ENCODE measurements at regions not wholly inside any gene's neighbourhood (a gene's known extent, or its start where the extent isn't known, plus 50 kb on each side); places are given as distances from the start of the nearest gene placed in this dataset.

DNA sequence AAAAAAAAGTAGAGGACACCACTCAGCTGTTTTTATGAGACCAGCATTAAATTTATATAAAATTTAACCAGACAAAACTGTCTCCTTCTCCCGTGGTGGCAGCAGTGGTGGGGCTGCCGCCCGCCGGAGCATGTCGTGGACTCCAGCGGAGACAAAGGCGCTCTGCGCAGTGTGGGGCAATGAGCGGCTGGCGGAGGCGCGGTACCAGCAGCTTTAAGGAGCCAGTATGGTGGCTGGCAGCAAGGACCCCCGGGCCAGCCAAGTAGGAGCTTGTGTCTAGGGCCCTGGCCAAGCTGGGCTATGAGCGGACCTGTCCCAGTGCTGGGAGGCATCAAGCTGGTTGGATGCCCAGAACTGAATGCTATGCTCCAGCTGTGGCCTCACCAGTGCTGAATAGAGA is 2102.9 kb downstream of the NCAM2 start:
- CTCF ChIA-PET: no interaction called here
- WGBS (ENCODE audit: missing lambda C conversion rate): 51% methylated on average over 12 of the region's 14 CpGs

GRCh38 chr21:23108533-23108932 is 2110.3 kb downstream of the NCAM2 start:
- Histone ChIP-seq H3K4me2 (no peak overlapping the region), H3K9me3 (no peaks in the 10 kb centered on the region), H3K27ac (no peak overlapping the region), H3K4me1 (no peaks in the 10 kb centered on the region), H3K4me3 (no peak overlapping the region)
- POLR2A ChIA-PET: no interaction called here
- TF ChIP-seq, protein P1, sequence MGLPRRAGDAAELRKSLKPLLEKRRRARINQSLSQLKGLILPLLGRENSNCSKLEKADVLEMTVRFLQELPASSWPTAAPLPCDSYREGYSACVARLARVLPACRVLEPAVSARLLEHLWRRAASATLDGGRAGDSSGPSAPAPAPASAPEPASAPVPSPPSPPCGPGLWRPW (IDR thresholded peaks at IDR 0.05): no peak
- TF ChIP-seq CBX8 (IDR thresholded peaks at IDR 0.05) (no peak), JUNB (IDR thresholded peaks at IDR 0.05) (no peak), RFX5 (IDR thresholded peaks at IDR 0.05) (no peak), POLR2A (IDR thresholded peaks at IDR 0.05; ENCODE audit: low read length) (no peak), RARB (CRISPR knock-in tag; IDR thresholded peaks at IDR 0.05) (no peak), EP300 (IDR thresholded peaks at IDR 0.05) (no peak), ZC3H11A (IDR thresholded peaks at IDR 0.05) (no peak), FOXS1 (CRISPR knock-in tag; IDR thresholded peaks at IDR 0.05) (no peak), ELK1 (IDR thresholded peaks at IDR 0.05; ENCODE audit: low read depth, low read length) (no peak), BCL3 (IDR thresholded peaks at IDR 0.05) (no peak), HOXB13 (CRISPR knock-in tag; IDR thresholded peaks at IDR 0.05; ENCODE audit: low read depth) (no peak), HEYL (CRISPR knock-in tag; IDR thresholded peaks at IDR 0.05) (no peak), HOXA7 (CRISPR knock-in tag; IDR thresholded peaks at IDR 0.05) (no peak), GATA3 (IDR thresholded peaks at IDR 0.05; ENCODE audit: borderline replicate concordance) (no peak), KDM5A (IDR thresholded peaks at IDR 0.05) (no peak)
- ATAC-seq: no peak
- no peak for DNase-seq (ENCODE audit: low read depth in 1 of 2, low spot score in 1 of 2)
- no peak for FAIRE-seq
- CTCF ChIA-PET: no interaction called here

More for the DNA sequence above, 2102.9 kb downstream of the NCAM2 start:
- FAIRE-seq (no peak), ATAC-seq (no peak), DNase-seq (ENCODE audit: low read depth in 1 of 2, low spot score in 1 of 2) (no peak)
- POLR2A ChIA-PET: no interaction called here
- Histone ChIP-seq H3K4me3 (no peak overlapping the region), H3K4me1 (no peaks in the 10 kb centered on the region), H3K27ac (no peak overlapping the region), H3K9me3 (no peaks in the 10 kb centered on the region), H3K4me2 (no peak overlapping the region)
- TF ChIP-seq HMGXB4 (CRISPR knock-in tag; IDR thresholded peaks at IDR 0.05; ENCODE audit: borderline replicate concordance) (no peak), ELK1 (IDR thresholded peaks at IDR 0.05; ENCODE audit: low read depth, low read length) (no peak), JUN (IDR thresholded peaks at IDR 0.05) (no peak), NFE2L2 (conservative IDR thresholded peaks at IDR 0.05; ENCODE audit: low read length) (no peak), ZSCAN20 (CRISPR knock-in tag; IDR thresholded peaks at IDR 0.05) (no peak), POLR2AphosphoS2 (conservative IDR thresholded peaks at IDR 0.05; ENCODE audit: low read length) (no peak), POLR2A (IDR thresholded peaks at IDR 0.05; ENCODE audit: low read length) (no peak), RARB (CRISPR knock-in tag; IDR thresholded peaks at IDR 0.05) (no peak), ESRRA (IDR thresholded peaks at IDR 0.05; ENCODE audit: borderline replicate concordance, low read length) (no peak), PHF8 (IDR thresholded peaks at IDR 0.05; ENCODE audit: borderline replicate concordance, low read depth) (no peak), ZC3H11A (IDR thresholded peaks at IDR 0.05) (no peak), RAD21 (conservative IDR thresholded peaks at IDR 0.05 in 1 of 2, IDR thresholded peaks at IDR 0.05 in 1 of 2) (no peak), KDM1A (IDR thresholded peaks at IDR 0.05; ENCODE audit: low read depth) (no peak), CBX8 (IDR thresholded peaks at IDR 0.05) (no peak), HOXA7 (CRISPR knock-in tag; IDR thresholded peaks at IDR 0.05) (no peak)
- TF ChIP-seq, protein P2, sequence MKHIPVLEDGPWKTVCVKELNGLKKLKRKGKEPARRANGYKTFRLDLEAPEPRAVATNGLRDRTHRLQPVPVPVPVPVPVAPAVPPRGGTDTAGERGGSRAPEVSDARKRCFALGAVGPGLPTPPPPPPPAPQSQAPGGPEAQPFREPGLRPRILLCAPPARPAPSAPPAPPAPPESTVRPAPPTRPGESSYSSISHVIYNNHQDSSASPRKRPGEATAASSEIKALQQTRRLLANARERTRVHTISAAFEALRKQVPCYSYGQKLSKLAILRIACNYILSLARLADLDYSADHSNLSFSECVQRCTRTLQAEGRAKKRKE (CRISPR knock-in tag; IDR thresholded peaks at IDR 0.05; ENCODE audit: low read depth): no peak
- TF ChIP-seq, protein P3, sequence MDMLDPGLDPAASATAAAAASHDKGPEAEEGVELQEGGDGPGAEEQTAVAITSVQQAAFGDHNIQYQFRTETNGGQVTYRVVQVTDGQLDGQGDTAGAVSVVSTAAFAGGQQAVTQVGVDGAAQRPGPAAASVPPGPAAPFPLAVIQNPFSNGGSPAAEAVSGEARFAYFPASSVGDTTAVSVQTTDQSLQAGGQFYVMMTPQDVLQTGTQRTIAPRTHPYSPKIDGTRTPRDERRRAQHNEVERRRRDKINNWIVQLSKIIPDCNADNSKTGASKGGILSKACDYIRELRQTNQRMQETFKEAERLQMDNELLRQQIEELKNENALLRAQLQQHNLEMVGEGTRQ (IDR thresholded peaks at IDR 0.05): no peak
- TF ChIP-seq, protein P1 (IDR thresholded peaks at IDR 0.05): no peak
